DND-41 (cell line): ENCODE measurements at regions not wholly inside any gene's neighbourhood (a gene's known extent, or its start where the extent isn't known, plus 50 kb on each side); places are given as distances from the start of the nearest gene placed in this dataset.

Experiments used
- ATAC-seq: fragments of 200-7000 bp; cut with Tn5 transposase; 3 replicates; pipeline ENCODE4 v1.9.1; 2021; ENCODE audit warnings: low read depth; ENCODE audit not compliant: insufficient read depth
- DNase-seq: peaks from one replicate; pipeline ENCODE4 v3.0.0-alpha.2; 2020
- H2AFZ ChIP-seq: 2 replicates; pipeline ENCODE4 v1.6.0; 2012; ENCODE audit warnings: low read depth, low read length
- H3K27ac ChIP-seq: 2 replicates; pipeline ENCODE4 v1.5.1; 2012; ENCODE audit warnings: low read length, inconsistent platforms
- H3K27me3 ChIP-seq: fragments of 200-600 bp; sonication (generic); 2 replicates; pipeline ENCODE4 v1.6.0; 2012; ENCODE audit warnings: low read length, mild to moderate bottlenecking, inconsistent platforms; ENCODE audit not compliant: insufficient read depth, poor library complexity
- H3K36me3 ChIP-seq: 2 replicates; pipeline ENCODE4 v1.5.1; 2012; ENCODE audit warnings: low read length, inconsistent platforms; ENCODE audit not compliant: insufficient read depth
- H3K4me1 ChIP-seq: 2 replicates; pipeline ENCODE4 v1.5.1; 2012; ENCODE audit warnings: mild to moderate bottlenecking, low read length; ENCODE audit not compliant: insufficient read depth
- H3K4me2 ChIP-seq: 2 replicates; pipeline ENCODE4 v1.6.0; 2012; ENCODE audit warnings: mild to moderate bottlenecking, moderate library complexity, low read length, inconsistent platforms; ENCODE audit not compliant: insufficient read depth
- H3K4me3 ChIP-seq, 2 experiments: fragments of 200-600 bp in 1 of 2; shearing (Covaris generic) in 1 of 2; 2 replicates each; pipeline ENCODE4 v1.5.1; 2012 to 2016; ENCODE audit warnings: inconsistent platforms in 2 of 2, low read length in 2 of 2, mild to moderate bottlenecking in 2 of 2, low read depth in 1 of 2, moderate library complexity in 1 of 2
- H3K79me2 ChIP-seq: 2 replicates; pipeline ENCODE4 v1.6.0; 2012; ENCODE audit warnings: low read length, inconsistent platforms; ENCODE audit not compliant: insufficient read depth
- H3K9ac ChIP-seq: 2 replicates; pipeline ENCODE4 v1.6.0; 2012; ENCODE audit warnings: low read depth, mild to moderate bottlenecking, inconsistent platforms, low read length, moderate library complexity
- H3K9me3 ChIP-seq: 2 replicates; pipeline ENCODE4 v1.5.1; 2012; ENCODE audit warnings: low read length, moderate library complexity, mild to moderate bottlenecking, inconsistent platforms; ENCODE audit not compliant: insufficient read depth, severe bottlenecking
- H4K20me1 ChIP-seq: 2 replicates; pipeline ENCODE4 v1.6.0; 2012; ENCODE audit warnings: low read length; ENCODE audit not compliant: insufficient read depth
- CTCF ChIP-seq: IDR thresholded peaks from 2 replicates; pipeline ENCODE4 v1.5.1; 2012; ENCODE audit warnings: borderline replicate concordance, low read length, moderate library complexity, mild to moderate bottlenecking; ENCODE audit not compliant: poor library complexity, severe bottlenecking; ENCODE audit errors: extremely low read depth
- EZH2 ChIP-seq: IDR thresholded peaks from 3 replicates; pipeline ENCODE4 v1.6.1; 2012; ENCODE audit warnings: borderline replicate concordance, low read depth, mild to moderate bottlenecking, moderate library complexity, low read length, inconsistent platforms; ENCODE audit not compliant: severe bottlenecking

GRCh38 chr6:155782739-155783459, 327.3 kb upstream of the NOX3 start:
- Histone ChIP-seq H4K20me1 (no peaks in the 10 kb centered on the region), H3K9me3 (no peaks in the 10 kb centered on the region), H3K27me3 (no peaks in the 10 kb centered on the region), H3K4me2 (no peak overlapping the region), H3K9ac (no peak overlapping the region), H3K36me3 (no peaks in the 10 kb centered on the region), H3K4me1 (no peaks in the 10 kb centered on the region), H3K27ac (no peak overlapping the region), H3K79me2 (no peaks in the 10 kb centered on the region), H3K4me3 (no peak overlapping the region), H2AFZ (no peak overlapping the region)
- TF ChIP-seq CTCF (no peak), EZH2 (no peak)
- DNase-seq (no peak), ATAC-seq (no peak)

- no peak overlapping the region for H3K4me2 ChIP-seq
- no peak for ATAC-seq
- H2AFZ ChIP-seq = no peak overlapping the region
Measured at GRCh38 chr6:155782320-155782731, 326.7 kb upstream of the NOX3 start.

GRCh38 chr6:155779456-155779855, 323.8 kb upstream of the NOX3 start:
- H3K9ac ChIP-seq = no peak overlapping the region
- DNase-seq = no peak
- no peaks in the 10 kb centered on the region for H4K20me1 ChIP-seq
- ATAC-seq = no peak
- no peaks in the 10 kb centered on the region for H3K4me1 ChIP-seq
- H3K27me3 ChIP-seq = no peaks in the 10 kb centered on the region
- H3K36me3 ChIP-seq = no peaks in the 10 kb centered on the region
- no peak overlapping the region for H3K4me3 ChIP-seq
- no peak overlapping the region for H3K27ac ChIP-seq
- H3K79me2 ChIP-seq = no peaks in the 10 kb centered on the region
- H2AFZ ChIP-seq = no peak overlapping the region
- no peaks in the 10 kb centered on the region for H3K9me3 ChIP-seq
- TF ChIP-seq CTCF = no peak
- no peak for TF ChIP-seq EZH2
- no peak overlapping the region for H3K4me2 ChIP-seq

More at GRCh38 chr6:155782320-155782731, 326.7 kb upstream of the NOX3 start:
- Histone ChIP-seq H3K27me3 (no peaks in the 10 kb centered on the region), H3K9me3 (no peaks in the 10 kb centered on the region), H3K27ac (no peak overlapping the region), H3K4me3 (no peak overlapping the region), H3K79me2 (no peaks in the 10 kb centered on the region), H4K20me1 (no peaks in the 10 kb centered on the region), H3K9ac (no peak overlapping the region), H3K36me3 (no peaks in the 10 kb centered on the region), H3K4me1 (no peaks in the 10 kb centered on the region)
- no peak for DNase-seq
- TF ChIP-seq CTCF = no peak
- TF ChIP-seq EZH2 = no peak
